NT2/D1 (cell line): ENCODE measurements at regions not wholly inside any gene's neighbourhood (a gene's known extent, or its start where the extent isn't known, plus 50 kb on each side); places are given as distances from the start of the nearest gene placed in this dataset.

ENCODE experiments used
- DNase-seq: peaks from one replicate; pipeline ENCODE4 v3.0.0-alpha.2; 2011; ENCODE audit warnings: low read depth, low spot score
- H3K27me3 ChIP-seq: 2 replicates; pipeline ENCODE4 v1.6.0; 2011; ENCODE audit warnings: mild to moderate bottlenecking; ENCODE audit not compliant: insufficient read length, insufficient read depth
- H3K36me3 ChIP-seq: 2 replicates; pipeline ENCODE4 v1.6.1; 2011; ENCODE audit warnings: mild to moderate bottlenecking, low read length, mixed read lengths; ENCODE audit not compliant: insufficient read depth, insufficient read length
- H3K4me1 ChIP-seq: 2 replicates; pipeline ENCODE4 v1.5.1; 2011; ENCODE audit not compliant: insufficient read depth, insufficient read length
- H3K4me3 ChIP-seq: 2 replicates; pipeline ENCODE4 v1.5.1; 2011; ENCODE audit warnings: low read depth; ENCODE audit not compliant: insufficient read length
- H3K9ac ChIP-seq: 2 replicates; pipeline ENCODE4 v1.6.0; 2011; ENCODE audit warnings: low read depth; ENCODE audit not compliant: insufficient read length
- H3K9me3 ChIP-seq: 2 replicates; pipeline ENCODE4 v1.5.1; 2011; ENCODE audit warnings: mild to moderate bottlenecking, low read length; ENCODE audit not compliant: insufficient read depth
- SUZ12 ChIP-seq: IDR thresholded peaks from 2 replicates; pipeline ENCODE4 v1.6.1; 2011; ENCODE audit not compliant: insufficient read length, insufficient read depth; ENCODE audit errors: extremely low read depth
- YY1 ChIP-seq: IDR thresholded peaks from 2 replicates; pipeline ENCODE4 v1.6.1; 2011; ENCODE audit not compliant: insufficient read length, insufficient read depth
- ZNF274 ChIP-seq: IDR thresholded peaks from 2 replicates; pipeline ENCODE4 v1.6.1; 2011; ENCODE audit warnings: mild to moderate bottlenecking, low read depth, low read length

- TF ChIP-seq YY1: no peak
- TF ChIP-seq SUZ12: no peak
- TF ChIP-seq ZNF274: no peak
- Histone ChIP-seq H3K27me3 (no peaks in the 10 kb centered on the region), H3K9me3 (no peaks in the 10 kb centered on the region), H3K4me3 (no peak overlapping the region), H3K9ac (no peak overlapping the region), H3K4me1 (no peaks in the 10 kb centered on the region), H3K36me3 (no peaks in the 10 kb centered on the region)
- no peak for DNase-seq
Measured at GRCh38 chr12:66050283-66050576, 80.3 kb downstream of the LLPH start.

GRCh38 chr12:66049538-66050282 is 80.8 kb downstream of the LLPH start:
- H3K4me1 ChIP-seq: no peaks in the 10 kb centered on the region
- no peak for DNase-seq
- H3K9ac ChIP-seq: no peak overlapping the region

DNA sequence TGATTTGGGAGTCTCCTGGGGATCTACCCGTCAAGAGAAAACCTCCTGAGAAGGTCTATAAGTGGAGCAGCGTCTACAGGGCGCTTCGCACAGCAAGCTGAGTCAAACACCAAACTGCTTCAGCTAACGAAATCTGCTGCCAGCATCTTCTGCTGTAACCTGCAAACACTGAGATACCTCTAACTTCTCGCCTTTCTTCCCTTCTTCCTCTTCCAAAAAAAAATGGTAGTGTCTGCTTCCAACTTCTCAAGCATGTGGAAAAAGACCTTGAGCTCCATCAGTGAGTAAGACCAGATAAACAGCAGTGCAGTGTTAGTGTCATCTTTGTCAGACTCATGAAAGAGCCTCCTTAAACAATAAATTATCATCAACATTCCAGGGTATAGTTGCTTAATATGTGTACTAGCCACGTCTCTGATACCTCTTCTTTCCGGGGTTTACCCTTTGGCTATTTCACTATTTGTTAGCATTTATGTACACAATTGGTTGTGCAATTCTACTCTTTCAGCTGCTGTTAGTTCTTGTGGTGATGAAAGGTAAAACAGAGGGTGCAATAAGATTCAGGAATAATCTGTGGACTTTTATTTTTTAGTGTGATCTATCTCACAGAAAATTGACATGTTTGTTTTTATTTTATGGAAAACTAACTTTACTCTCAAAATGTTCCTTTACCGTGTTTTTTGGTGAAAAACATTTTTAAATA is 81.6 kb downstream of the LLPH start:
- Histone ChIP-seq H3K27me3 (no peaks in the 10 kb centered on the region), H3K4me1 (no peaks in the 10 kb centered on the region), H3K9ac (no peak overlapping the region), H3K36me3 (no peaks in the 10 kb centered on the region), H3K9me3 (no peaks in the 10 kb centered on the region), H3K4me3 (no peak overlapping the region)
- TF ChIP-seq YY1 (no peak), ZNF274 (no peak)
- DNase-seq: no peak

More at GRCh38 chr12:66049538-66050282, 80.8 kb downstream of the LLPH start:
- Histone ChIP-seq H3K36me3 (no peaks in the 10 kb centered on the region), H3K9me3 (no peaks in the 10 kb centered on the region), H3K27me3 (no peaks in the 10 kb centered on the region), H3K4me3 (no peak overlapping the region)
- TF ChIP-seq SUZ12: no peak
- TF ChIP-seq YY1: no peak
- TF ChIP-seq ZNF274: no peak

DNA sequence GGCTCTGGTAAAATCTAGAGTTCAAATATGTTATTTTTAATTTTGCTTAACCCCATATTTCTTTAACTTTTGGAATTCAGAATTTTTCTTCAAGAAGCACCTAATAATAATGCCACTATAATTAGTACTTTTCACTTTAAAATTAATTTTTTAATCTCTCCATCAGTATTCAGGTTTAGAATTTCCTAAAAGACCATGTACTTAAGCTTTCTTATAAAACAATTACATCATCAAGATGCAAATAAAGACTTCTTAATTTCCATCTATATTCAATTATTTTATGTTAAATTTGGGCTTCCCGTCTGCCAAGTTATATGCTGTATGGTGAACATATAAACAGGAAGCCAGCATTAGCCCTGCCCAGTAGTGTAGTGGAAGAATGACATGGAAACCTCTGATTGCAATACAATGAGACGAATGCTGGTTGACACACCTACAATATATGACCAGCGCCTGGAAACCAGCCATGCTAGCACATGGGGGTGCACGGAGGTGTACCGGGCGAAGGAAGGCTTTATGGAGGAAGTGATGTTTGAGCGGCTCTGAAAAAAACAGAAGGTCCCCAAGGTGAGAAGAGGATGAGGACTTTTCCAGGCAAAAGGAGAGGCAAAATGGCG is 82.2 kb downstream of the LLPH start:
- Histone ChIP-seq H3K27me3 (no peaks in the 10 kb centered on the region), H3K4me1 (no peaks in the 10 kb centered on the region), H3K4me3 (no peak overlapping the region), H3K9me3 (no peaks in the 10 kb centered on the region), H3K36me3 (no peaks in the 10 kb centered on the region), H3K9ac (no peak overlapping the region)
- no peak for DNase-seq
- TF ChIP-seq SUZ12 (no peak), ZNF274 (no peak), YY1 (no peak)

DNA sequence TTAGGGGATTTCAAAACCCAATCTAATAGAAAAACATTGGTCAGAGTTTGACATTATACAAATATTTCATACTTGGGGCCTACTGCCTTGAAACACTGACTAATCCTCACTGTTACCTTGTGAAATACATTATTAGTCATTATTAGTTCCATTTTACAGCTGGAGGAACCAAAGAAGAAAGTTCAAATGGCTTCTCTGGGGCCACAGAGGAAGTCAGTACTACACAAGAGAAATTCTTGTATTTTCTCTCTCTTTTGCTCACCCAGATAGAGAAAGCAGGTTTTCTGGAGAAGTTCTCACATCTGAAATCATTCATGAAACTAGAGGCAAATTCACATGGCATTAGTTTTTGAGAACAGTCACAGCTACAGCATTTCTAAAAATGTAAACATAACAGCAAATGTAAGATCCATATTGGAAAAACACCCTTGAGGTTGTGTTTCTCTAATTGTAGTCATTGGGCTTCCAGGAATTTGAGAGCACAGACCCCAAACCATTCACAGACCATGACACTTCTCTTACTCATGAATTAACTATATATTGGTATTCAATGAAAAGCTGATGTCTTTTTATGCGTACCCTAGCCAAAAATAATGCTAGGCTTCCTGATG is 83.0 kb downstream of the LLPH start:
- H3K36me3 ChIP-seq: no peaks in the 10 kb centered on the region
- H3K4me1 ChIP-seq: no peaks in the 10 kb centered on the region
- H3K4me3 ChIP-seq: no peak overlapping the region
- H3K9ac ChIP-seq: no peak overlapping the region
- no peaks in the 10 kb centered on the region for H3K9me3 ChIP-seq
- no peak for DNase-seq
- H3K27me3 ChIP-seq: no peaks in the 10 kb centered on the region
- TF ChIP-seq SUZ12 (no peak), YY1 (no peak), ZNF274 (no peak)

DNA sequence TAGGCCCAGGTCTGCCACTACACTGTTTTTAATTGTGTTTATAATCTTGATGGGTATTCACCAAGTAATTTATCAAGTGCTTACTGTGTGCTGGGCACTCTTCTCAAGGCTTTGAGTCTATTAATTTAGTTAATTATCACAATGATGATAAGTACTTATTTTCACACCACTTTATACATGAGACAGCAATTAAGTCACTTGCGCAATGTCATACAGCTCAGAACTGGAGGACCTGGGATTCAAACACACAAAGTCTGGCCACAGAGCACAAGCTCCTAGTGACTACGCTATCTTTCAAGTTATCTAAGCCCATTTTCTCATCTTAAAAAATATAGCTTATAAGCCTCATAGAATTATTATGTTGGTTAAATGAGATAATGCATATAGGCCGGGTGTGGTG is 85.0 kb downstream of the LLPH start:
- Histone ChIP-seq H3K4me1 (no peaks in the 10 kb centered on the region), H3K27me3 (no peaks in the 10 kb centered on the region), H3K9me3 (no peaks in the 10 kb centered on the region), H3K36me3 (no peaks in the 10 kb centered on the region), H3K9ac (no peak overlapping the region), H3K4me3 (no peak overlapping the region)
- TF ChIP-seq ZNF274 (no peak), SUZ12 (no peak), YY1 (no peak)
- no peak for DNase-seq

DNA sequence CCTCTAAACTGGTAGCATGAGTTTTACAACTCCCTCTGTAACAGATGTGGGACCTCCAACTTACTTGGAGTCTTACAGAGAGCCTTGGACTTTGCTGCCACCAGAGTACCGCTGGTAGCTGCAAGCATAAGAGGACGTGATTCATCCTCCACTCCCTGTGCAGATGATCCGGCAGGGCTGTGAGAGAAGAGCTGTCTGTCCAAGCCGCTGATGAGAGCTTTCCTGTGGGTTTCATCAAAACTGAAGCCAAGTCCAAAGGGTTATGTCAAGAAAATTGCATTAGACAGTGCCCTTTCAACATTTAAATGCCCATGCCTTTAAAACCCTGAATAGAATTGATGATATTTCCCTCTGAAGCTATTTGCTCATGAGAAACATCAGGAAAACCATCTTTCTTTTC is 85.8 kb downstream of the LLPH start:
- Histone ChIP-seq H3K36me3 (no peaks in the 10 kb centered on the region), H3K27me3 (no peaks in the 10 kb centered on the region), H3K9ac (no peak overlapping the region), H3K9me3 (no peaks in the 10 kb centered on the region), H3K4me1 (no peaks in the 10 kb centered on the region), H3K4me3 (no peak overlapping the region)
- DNase-seq: no peak
- TF ChIP-seq ZNF274 (no peak), YY1 (no peak), SUZ12 (no peak)
